ENCODE measurements at regions not wholly inside any gene's neighbourhood (a gene's known extent, or its start where the extent isn't known, plus 50 kb on each side); places are given as distances from the start of the nearest gene placed in this dataset.

DNA sequence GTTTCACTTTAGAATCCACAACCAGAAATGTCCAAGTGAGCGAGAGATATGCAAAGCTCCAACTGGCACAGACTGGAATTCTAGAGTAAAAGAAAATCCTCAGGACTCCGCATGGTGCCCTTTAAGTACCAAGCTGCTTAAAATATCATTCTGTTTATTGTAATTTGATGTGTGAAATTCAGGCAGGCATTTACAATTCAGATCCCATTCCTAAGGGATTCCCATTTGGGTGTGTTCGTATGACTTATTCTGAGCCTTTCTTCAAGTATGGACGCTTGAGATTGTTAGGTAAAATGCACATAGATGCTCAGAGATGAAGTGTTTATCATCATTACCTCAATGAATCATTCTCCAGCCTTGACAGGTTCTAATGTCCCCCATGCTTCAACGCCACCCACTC lies 99.3 kb upstream of the EEF1E1 start:
- ATAC-seq (no peak), DNase-seq (no peak)
- Mint-ChIP-seq H3K27ac (no peak overlapping the region), H3K4me3 (no peak overlapping the region), H3K9me3 (no peaks in the 10 kb centered on the region), H3K36me3 (no peaks in the 10 kb centered on the region), H3K27me3 (peaks cover 12 to 40% (median 15%) of the 10 kb centered on the region in 5 donors), H3K4me1 (no peaks in the 10 kb centered on the region)
- POLR2A ChIA-PET: interaction anchor here (0.7 kb wide), 1 partner anchor 44 kb away, joined by 3 read pairs; no protein-coding TSS in a partner anchor

GRCh38 chr6:8200255-8200654 lies 97.9 kb upstream of the EEF1E1 start:
- no peak overlapping the region for H3K27ac Mint-ChIP-seq
- H3K9me3 Mint-ChIP-seq: no peaks in the 10 kb centered on the region
- no peak overlapping the region for H3K4me3 Mint-ChIP-seq
- peaks cover 12 to 31% (median 15%) of the 10 kb centered on the region in 5 donors for H3K27me3 Mint-ChIP-seq
- DNase-seq (no peak), ATAC-seq (no peak)
- no peaks in the 10 kb centered on the region for H3K36me3 Mint-ChIP-seq
- POLR2A ChIA-PET: no interaction called here
- H3K4me1 Mint-ChIP-seq: no peaks in the 10 kb centered on the region

GRCh38 chr6:8195714-8196102 lies 93.4 kb upstream of the EEF1E1 start:
- no peak overlapping the region for H3K27ac Mint-ChIP-seq
- H3K27me3 Mint-ChIP-seq: peaks cover 15 to 31% (median 18%) of the 10 kb centered on the region in 5 donors
- ATAC-seq (no peak), DNase-seq (no peak)
- H3K36me3 Mint-ChIP-seq: no peaks in the 10 kb centered on the region
- no peak overlapping the region for H3K4me3 Mint-ChIP-seq
- no peaks in the 10 kb centered on the region for H3K4me1 Mint-ChIP-seq
- H3K9me3 Mint-ChIP-seq: no peaks in the 10 kb centered on the region
- POLR2A ChIA-PET: no interaction called here

- Mint-ChIP-seq H3K4me1 (no peaks in the 10 kb centered on the region), H3K4me3 (no peak overlapping the region), H3K27me3 (peaks cover 20 to 28% (median 21%) of the 10 kb centered on the region in 5 donors), H3K27ac (no peak overlapping the region), H3K9me3 (no peaks in the 10 kb centered on the region), H3K36me3 (no peaks in the 10 kb centered on the region)
- DNase-seq (no peak), ATAC-seq (no peak)
- POLR2A ChIA-PET: no interaction called here
Measured at GRCh38 chr6:8195040-8195713, 92.8 kb upstream of the EEF1E1 start.

DNA sequence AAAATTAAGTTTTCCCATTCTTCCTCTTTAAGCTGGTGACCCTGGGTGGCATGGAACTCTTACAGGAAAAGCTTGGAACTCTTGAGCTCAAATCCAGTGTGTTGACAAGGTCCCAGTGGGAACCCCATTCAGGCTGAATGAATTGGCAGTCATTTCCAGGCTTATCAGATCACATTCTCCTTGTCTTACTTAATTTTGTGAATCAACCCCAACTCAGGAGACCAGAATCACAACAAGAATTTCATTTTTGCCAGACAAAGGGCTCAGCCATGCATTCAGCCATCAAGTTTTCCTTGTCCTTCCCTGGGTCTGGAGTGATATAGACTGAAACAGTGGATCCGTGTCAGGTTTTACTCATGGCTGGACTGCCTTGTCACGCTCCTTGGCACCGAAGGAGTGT lies 92.1 kb upstream of the EEF1E1 start:
- POLR2A ChIA-PET: no interaction called here
- Mint-ChIP-seq H3K9me3 (no peaks in the 10 kb centered on the region), H3K27me3 (peaks cover 20 to 28% (median 24%) of the 10 kb centered on the region in 5 donors), H3K4me3 (no peak overlapping the region), H3K27ac (no peak overlapping the region), H3K4me1 (no peaks in the 10 kb centered on the region), H3K36me3 (no peaks in the 10 kb centered on the region)
- ATAC-seq: no peak
- no peak for DNase-seq

GRCh38 chr6:8193541-8193940 lies 91.2 kb upstream of the EEF1E1 start:
- H3K27me3 Mint-ChIP-seq: peaks cover 18 to 32% (median 27%) of the 10 kb centered on the region in 5 donors
- H3K4me3 Mint-ChIP-seq: no peak overlapping the region
- no peaks in the 10 kb centered on the region for H3K36me3 Mint-ChIP-seq
- DNase-seq: no peak
- no peaks in the 10 kb centered on the region for H3K4me1 Mint-ChIP-seq
- no peak for ATAC-seq
- POLR2A ChIA-PET: interaction anchor here (0.7 kb wide), 1 partner anchor 170 kb away, joined by 8 read pairs; no protein-coding TSS in a partner anchor
- no peak overlapping the region for H3K27ac Mint-ChIP-seq
- no peaks in the 10 kb centered on the region for H3K9me3 Mint-ChIP-seq

DNA sequence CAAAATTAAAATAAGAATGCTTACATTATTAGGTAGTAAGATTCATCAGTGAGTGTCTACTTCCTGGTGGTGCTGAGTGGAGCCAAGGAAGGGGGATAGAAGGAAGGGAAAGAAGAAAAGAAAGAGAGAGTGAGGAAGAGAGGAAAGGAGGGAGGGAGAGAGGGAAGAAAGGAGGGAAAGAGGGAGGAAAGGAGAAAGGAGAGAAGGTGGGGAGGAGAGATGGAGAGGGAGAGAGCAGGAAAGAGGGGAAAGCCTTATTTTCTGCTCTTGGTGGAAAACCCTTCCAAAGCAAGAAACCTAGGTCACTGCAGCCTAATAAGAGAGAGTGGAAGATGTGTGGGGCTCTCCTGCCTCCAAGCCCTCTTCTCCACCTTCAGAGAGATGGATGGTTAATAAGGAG lies 90.2 kb upstream of the EEF1E1 start:
- DNase-seq: no peak
- POLR2A ChIA-PET: no interaction called here
- Mint-ChIP-seq H3K27ac (no peak overlapping the region), H3K27me3 (peaks cover 22 to 33% (median 26%) of the 10 kb centered on the region in 5 donors), H3K4me1 (no peaks in the 10 kb centered on the region), H3K36me3 (no peaks in the 10 kb centered on the region), H3K9me3 (no peaks in the 10 kb centered on the region), H3K4me3 (no peak overlapping the region)
- no peak for ATAC-seq

- Mint-ChIP-seq H3K4me1 (no peaks in the 10 kb centered on the region), H3K36me3 (no peaks in the 10 kb centered on the region), H3K27ac (no peak overlapping the region), H3K9me3 (no peaks in the 10 kb centered on the region), H3K27me3 (peaks cover 22 to 33% (median 26%) of the 10 kb centered on the region in 5 donors), H3K4me3 (no peak overlapping the region)
- ATAC-seq (no peak), DNase-seq (no peak)
- POLR2A ChIA-PET: no interaction called here
Measured at GRCh38 chr6:8192067-8192466, 89.7 kb upstream of the EEF1E1 start.

GRCh38 chr6:8191629-8192028 lies 89.3 kb upstream of the EEF1E1 start:
- ATAC-seq (no peak), DNase-seq (no peak)
- Mint-ChIP-seq H3K4me1 (no peaks in the 10 kb centered on the region), H3K36me3 (no peaks in the 10 kb centered on the region), H3K9me3 (no peaks in the 10 kb centered on the region), H3K27me3 (peaks cover 22 to 33% (median 26%) of the 10 kb centered on the region in 5 donors), H3K4me3 (no peak overlapping the region), H3K27ac (no peak overlapping the region)
- POLR2A ChIA-PET: no interaction called here

- H3K27ac Mint-ChIP-seq: no peak overlapping the region
- no peaks in the 10 kb centered on the region for H3K4me1 Mint-ChIP-seq
- no peak overlapping the region for H3K4me3 Mint-ChIP-seq
Measured at GRCh38 chr6:8187209-8187608, 84.9 kb upstream of the EEF1E1 start.

DNA sequence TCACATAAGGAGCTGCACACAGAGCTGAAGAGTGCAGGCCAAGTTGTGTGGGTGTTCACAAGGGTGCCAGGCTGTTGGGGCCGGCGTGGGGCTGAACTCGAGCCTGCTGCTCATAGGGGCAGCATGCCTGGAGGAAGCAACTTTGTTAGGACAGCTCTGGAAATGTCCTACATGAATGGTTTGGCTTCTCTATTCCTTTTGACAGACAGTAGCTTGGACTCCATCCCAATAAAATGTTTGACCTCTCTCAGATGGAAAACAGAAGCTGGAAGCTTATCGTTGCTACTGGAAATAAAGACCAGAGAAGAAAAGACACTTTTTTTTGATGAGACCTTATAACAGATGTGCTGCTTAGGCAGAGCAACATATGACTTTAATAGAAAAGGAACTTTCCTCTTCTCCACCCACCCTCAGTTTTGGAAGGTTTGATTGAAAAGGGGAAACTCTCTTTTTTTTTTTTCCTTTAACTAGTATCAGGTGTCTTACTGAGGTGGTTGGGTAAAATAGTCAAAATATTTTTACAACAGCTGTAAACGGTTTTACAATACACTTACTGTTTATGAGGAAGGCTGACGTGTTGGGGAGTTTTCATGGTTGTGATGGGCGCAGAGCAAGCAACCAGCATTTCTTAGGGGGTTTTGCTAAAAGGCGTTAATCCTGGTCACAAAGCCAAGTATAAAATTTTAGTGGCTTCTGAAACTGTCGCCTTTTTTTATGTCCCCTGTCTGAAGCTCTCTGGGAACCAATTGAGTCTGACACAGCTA lies 80.7 kb upstream of the EEF1E1 start:
- POLR2A ChIA-PET: no interaction called here
- Mint-ChIP-seq H3K36me3 (no peaks in the 10 kb centered on the region), H3K4me1 (no peaks in the 10 kb centered on the region), H3K9me3 (no peaks in the 10 kb centered on the region), H3K27ac (no peak overlapping the region), H3K4me3 (no peak overlapping the region), H3K27me3 (peaks cover 4 to 22% (median 11%) of the 10 kb centered on the region in 5 donors)
- no peak for DNase-seq
- no peak for ATAC-seq

More at GRCh38 chr6:8187209-8187608, 84.9 kb upstream of the EEF1E1 start:
- no peaks in the 10 kb centered on the region for H3K36me3 Mint-ChIP-seq
- POLR2A ChIA-PET: no interaction called here
- peaks cover 20 to 32% (median 25%) of the 10 kb centered on the region in 5 donors for H3K27me3 Mint-ChIP-seq
- DNase-seq (no peak), ATAC-seq (no peak)
- no peaks in the 10 kb centered on the region for H3K9me3 Mint-ChIP-seq

DNA sequence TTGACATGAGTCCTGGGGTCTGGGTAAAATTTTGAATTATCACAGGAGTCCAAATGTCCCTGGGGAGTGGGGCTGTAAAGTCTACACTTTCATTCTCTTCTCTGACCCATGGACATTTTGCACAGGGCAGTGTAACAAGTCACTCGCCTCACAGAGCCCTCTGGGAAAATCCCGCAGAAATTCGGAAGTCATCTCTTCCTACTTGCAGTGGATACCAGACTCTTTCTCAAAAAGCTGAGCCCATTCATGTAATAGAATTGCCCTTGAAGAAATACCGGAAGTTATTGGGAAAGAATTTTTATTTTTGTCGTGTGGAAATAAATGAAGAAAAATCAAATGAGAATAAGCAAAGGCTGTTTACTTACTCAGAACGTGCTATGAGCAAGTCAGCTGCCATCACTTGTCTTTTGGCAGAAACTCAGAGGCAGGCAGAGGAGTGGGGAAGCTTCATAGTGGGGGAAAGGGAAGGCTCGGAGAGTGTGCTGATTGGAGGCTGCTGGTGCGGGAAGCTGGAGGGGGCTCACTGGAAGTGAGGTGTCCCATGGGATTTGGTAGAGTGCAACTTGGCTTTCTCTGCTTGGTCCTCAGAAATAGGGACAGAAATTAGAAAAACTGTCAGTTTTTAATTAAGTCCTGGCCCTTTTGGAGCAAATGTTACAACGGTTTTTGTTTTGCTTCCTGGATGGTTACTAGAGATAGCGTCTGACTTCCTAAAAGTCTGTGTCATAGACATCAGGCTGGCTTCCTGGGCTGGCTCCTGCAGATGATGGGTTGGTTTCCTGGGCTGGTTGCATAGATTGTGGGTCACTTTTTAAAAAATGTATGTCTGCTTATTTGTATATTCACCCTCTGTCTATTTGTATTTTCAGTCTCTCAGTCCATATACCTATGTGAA lies 79.8 kb upstream of the EEF1E1 start:
- no peaks in the 10 kb centered on the region for H3K4me1 Mint-ChIP-seq

More for the DNA sequence above, 79.8 kb upstream of the EEF1E1 start:
- Mint-ChIP-seq H3K27ac (no peak overlapping the region), H3K36me3 (no peaks in the 10 kb centered on the region), H3K27me3 (peaks cover 4 to 17% (median 15%) of the 10 kb centered on the region in 5 donors), H3K4me3 (no peak overlapping the region), H3K9me3 (no peaks in the 10 kb centered on the region)
- POLR2A ChIA-PET: no interaction called here
- ATAC-seq (no peak), DNase-seq (no peak)

All from naive thymus-derived CD8-positive, alpha-beta T cell (primary cell).